ENCODE measurements at regions not wholly inside any gene's neighbourhood (a gene's known extent, or its start where the extent isn't known, plus 50 kb on each side); places are given as distances from the start of the nearest gene placed in this dataset.

DNA sequence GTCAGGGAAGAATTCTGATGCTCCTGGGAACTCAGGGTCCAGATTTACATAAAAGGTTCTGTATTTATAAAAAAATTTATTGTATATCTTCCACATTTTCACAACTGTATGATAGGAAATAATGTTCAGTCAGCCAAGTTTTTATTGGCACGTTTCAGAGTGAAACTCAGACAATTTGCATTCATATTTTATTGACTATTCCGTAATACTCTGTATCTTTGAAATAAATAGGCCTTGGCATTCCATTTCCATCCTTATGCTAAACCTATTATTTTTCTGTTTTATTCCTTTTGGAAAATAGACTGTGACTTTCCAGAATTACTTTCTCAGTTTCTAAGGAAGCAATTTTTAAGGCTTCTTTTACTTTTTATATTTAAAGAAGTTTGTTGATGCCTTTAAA lies 329.0 kb downstream of the OLFM3 start (continued):
- TF ChIP-seq TCF12 (IDR thresholded peaks at IDR 0.05; ENCODE audit: low read depth, low read length) (no peak), CBX5 (IDR thresholded peaks at IDR 0.05; ENCODE audit: low read depth, low read length) (no peak), HDAC6 (IDR thresholded peaks at IDR 0.05; ENCODE audit: low read depth, low read length) (no peak)
